ENCODE measurements at regions not wholly inside any gene's neighbourhood (a gene's known extent, or its start where the extent isn't known, plus 50 kb on each side); places are given as distances from the start of the nearest gene placed in this dataset.

DNA sequence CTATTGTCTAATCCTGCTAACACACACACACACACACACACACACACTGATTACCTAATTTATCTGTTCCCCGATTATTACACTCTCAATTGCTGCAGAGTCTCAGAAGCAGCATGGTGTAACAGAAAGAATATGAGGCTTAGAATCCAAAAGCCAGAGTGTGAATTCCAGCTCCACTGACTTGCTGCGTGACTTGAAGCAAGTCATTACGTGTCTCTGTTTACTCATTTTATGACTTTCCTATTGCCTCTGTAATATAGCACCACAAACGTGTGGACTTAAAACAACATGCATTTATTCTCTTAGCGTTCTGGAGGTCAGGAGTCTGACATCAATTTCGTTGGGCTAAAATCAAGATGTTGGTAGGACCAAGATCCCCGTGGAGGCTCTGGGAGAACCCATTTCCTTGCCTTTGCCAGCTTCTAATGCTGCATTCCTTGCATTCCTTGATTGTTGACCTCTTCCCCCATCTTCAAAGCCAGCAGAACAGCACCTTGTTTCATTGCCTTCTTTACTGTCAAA is 55.9 kb upstream of the ATP5PO start:
- TF ChIP-seq, protein P1, sequence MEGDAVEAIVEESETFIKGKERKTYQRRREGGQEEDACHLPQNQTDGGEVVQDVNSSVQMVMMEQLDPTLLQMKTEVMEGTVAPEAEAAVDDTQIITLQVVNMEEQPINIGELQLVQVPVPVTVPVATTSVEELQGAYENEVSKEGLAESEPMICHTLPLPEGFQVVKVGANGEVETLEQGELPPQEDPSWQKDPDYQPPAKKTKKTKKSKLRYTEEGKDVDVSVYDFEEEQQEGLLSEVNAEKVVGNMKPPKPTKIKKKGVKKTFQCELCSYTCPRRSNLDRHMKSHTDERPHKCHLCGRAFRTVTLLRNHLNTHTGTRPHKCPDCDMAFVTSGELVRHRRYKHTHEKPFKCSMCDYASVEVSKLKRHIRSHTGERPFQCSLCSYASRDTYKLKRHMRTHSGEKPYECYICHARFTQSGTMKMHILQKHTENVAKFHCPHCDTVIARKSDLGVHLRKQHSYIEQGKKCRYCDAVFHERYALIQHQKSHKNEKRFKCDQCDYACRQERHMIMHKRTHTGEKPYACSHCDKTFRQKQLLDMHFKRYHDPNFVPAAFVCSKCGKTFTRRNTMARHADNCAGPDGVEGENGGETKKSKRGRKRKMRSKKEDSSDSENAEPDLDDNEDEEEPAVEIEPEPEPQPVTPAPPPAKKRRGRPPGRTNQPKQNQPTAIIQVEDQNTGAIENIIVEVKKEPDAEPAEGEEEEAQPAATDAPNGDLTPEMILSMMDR (IDR thresholded peaks at IDR 0.05; ENCODE audit: poor library complexity, severe bottlenecking) = no peak
- TF ChIP-seq RAD21 (conservative IDR thresholded peaks at IDR 0.05) (no peak), POLR2AphosphoS5 (IDR thresholded peaks at IDR 0.05) (no peak), TAF1 (IDR thresholded peaks at IDR 0.05; ENCODE audit: low read depth) (no peak), REST (IDR thresholded peaks at IDR 0.05; ENCODE audit: borderline replicate concordance) (no peak), MXI1 (conservative IDR thresholded peaks at IDR 0.05; ENCODE audit: poor library complexity, severe bottlenecking) (no peak)
